HG03460 (cell line): ENCODE measurements at regions not wholly inside any gene's neighbourhood (a gene's known extent, or its start where the extent isn't known, plus 50 kb on each side); places are given as distances from the start of the nearest gene placed in this dataset.

Experiments used
- ATAC-seq: cut with Tn5 transposase; IDR thresholded peaks from one replicate; pipeline ENCODE4 v1.9.1; 2021; ENCODE audit not compliant: unreplicated experiment

- no peak for ATAC-seq
Measured at GRCh38 chr5:93017376-93017775, 563.6 kb downstream of the NR2F1-AS1 start.

- ATAC-seq = no peak
Measured at GRCh38 chr5:93010616-93011015, 570.4 kb downstream of the NR2F1-AS1 start.

GRCh38 chr5:93010037-93010436 lies 571.0 kb downstream of the NR2F1-AS1 start:
- no peak for ATAC-seq

- ATAC-seq = no peak
Measured at GRCh38 chr5:93008502-93009207, 572.4 kb downstream of the NR2F1-AS1 start.

- no peak for ATAC-seq
Measured at GRCh38 chr5:93006915-93007314, 574.1 kb downstream of the NR2F1-AS1 start.

GRCh38 chr5:92998456-92998855 lies 582.6 kb downstream of the NR2F1-AS1 start:
- ATAC-seq = no peak

- no peak for ATAC-seq
Measured at GRCh38 chr5:92994392-92994791, 586.6 kb downstream of the NR2F1-AS1 start.

GRCh38 chr5:92992073-92992472 lies 588.9 kb downstream of the NR2F1-AS1 start:
- ATAC-seq = no peak

- ATAC-seq = no peak
Measured at GRCh38 chr5:92991581-92992067, 589.4 kb downstream of the NR2F1-AS1 start.

GRCh38 chr5:92990771-92991170 lies 590.2 kb downstream of the NR2F1-AS1 start:
- ATAC-seq = no peak

GRCh38 chr5:92981001-92981400 lies 600.0 kb downstream of the NR2F1-AS1 start:
- ATAC-seq = no peak

GRCh38 chr5:92980491-92980890 lies 600.5 kb downstream of the NR2F1-AS1 start:
- no peak for ATAC-seq

- ATAC-seq = no peak
Measured at GRCh38 chr5:92979716-92980115, 601.3 kb downstream of the NR2F1-AS1 start.

- no peak for ATAC-seq
Measured at GRCh38 chr5:92977846-92978540, 603.0 kb downstream of the NR2F1-AS1 start.

- no peak for ATAC-seq
Measured at GRCh38 chr5:92976156-92976555, 604.9 kb downstream of the NR2F1-AS1 start.

GRCh38 chr5:92969781-92970237 lies 611.2 kb downstream of the NR2F1-AS1 start:
- no peak for ATAC-seq

- ATAC-seq = no peak
Measured at GRCh38 chr5:92969191-92969780, 611.7 kb downstream of the NR2F1-AS1 start.

GRCh38 chr5:92963800-92964199 lies 617.2 kb downstream of the NR2F1-AS1 start:
- no peak for ATAC-seq

GRCh38 chr5:92962752-92963151 lies 618.3 kb downstream of the NR2F1-AS1 start:
- ATAC-seq = no peak

- ATAC-seq = no peak
Measured at GRCh38 chr5:92956886-92957285, 624.1 kb downstream of the NR2F1-AS1 start.

GRCh38 chr5:92952243-92952642 lies 628.8 kb downstream of the NR2F1-AS1 start:
- no peak for ATAC-seq

- ATAC-seq = no peak
Measured at GRCh38 chr5:92951746-92952145, 629.3 kb downstream of the NR2F1-AS1 start.
